ENCODE measurements at regions not wholly inside any gene's neighbourhood (a gene's known extent, or its start where the extent isn't known, plus 50 kb on each side); places are given as distances from the start of the nearest gene placed in this dataset.

DNA sequence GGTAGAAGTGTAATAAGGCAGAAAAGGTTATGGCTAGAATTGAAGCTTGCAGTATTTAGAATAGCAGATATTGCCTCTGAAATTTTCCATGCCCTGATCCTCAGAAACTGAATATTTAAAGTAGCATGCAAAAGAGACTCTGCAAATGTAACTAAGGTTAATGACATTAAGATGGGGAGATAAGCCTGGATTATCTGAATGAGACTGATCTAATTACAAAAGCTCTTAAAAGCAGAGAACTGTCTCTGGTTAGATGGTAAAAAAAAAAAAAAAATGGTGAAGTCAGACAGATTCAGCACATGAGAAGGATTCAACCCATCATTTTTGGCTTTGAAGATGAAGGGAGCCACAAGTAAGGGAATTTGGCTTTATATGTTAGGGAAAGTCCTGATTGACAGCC lies 503.7 kb upstream of the IRAK1BP1 start:
- H3K36me3 Mint-ChIP-seq (ENCODE audit: insufficient read depth, unreplicated experiment): peaks cover 6% of the 10 kb centered on the region
- H3K27me3 Mint-ChIP-seq (ENCODE audit: insufficient read depth, unreplicated experiment): no peaks in the 10 kb centered on the region
- H3K9me3 Mint-ChIP-seq (ENCODE audit: unreplicated experiment): no peaks in the 10 kb centered on the region
- BruUV-seq (replicated peaks): no TSS peak
- ChIA-PET CTCF (interaction anchor here (1.0 kb wide), 1 partner anchor 16 kb away, joined by 5 read pairs; no protein-coding TSS in a partner anchor), POLR2A (no interaction called here)
- no peaks in the 10 kb centered on the region for H3K4me1 Mint-ChIP-seq (ENCODE audit: insufficient read depth, unreplicated experiment)
- intact Hi-C loops (cut with micrococcal nuclease): no loop called here
- no peak overlapping the region for H3K4me3 Mint-ChIP-seq (ENCODE audit: unreplicated experiment)
- H3K27ac Mint-ChIP-seq (ENCODE audit: low read depth, unreplicated experiment): no peak overlapping the region
- TF ChIP-seq, protein P1, sequence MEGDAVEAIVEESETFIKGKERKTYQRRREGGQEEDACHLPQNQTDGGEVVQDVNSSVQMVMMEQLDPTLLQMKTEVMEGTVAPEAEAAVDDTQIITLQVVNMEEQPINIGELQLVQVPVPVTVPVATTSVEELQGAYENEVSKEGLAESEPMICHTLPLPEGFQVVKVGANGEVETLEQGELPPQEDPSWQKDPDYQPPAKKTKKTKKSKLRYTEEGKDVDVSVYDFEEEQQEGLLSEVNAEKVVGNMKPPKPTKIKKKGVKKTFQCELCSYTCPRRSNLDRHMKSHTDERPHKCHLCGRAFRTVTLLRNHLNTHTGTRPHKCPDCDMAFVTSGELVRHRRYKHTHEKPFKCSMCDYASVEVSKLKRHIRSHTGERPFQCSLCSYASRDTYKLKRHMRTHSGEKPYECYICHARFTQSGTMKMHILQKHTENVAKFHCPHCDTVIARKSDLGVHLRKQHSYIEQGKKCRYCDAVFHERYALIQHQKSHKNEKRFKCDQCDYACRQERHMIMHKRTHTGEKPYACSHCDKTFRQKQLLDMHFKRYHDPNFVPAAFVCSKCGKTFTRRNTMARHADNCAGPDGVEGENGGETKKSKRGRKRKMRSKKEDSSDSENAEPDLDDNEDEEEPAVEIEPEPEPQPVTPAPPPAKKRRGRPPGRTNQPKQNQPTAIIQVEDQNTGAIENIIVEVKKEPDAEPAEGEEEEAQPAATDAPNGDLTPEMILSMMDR (IDR thresholded peaks at IDR 0.05; ENCODE audit: unreplicated experiment): no peak
- DNase-seq (ENCODE audit: unreplicated experiment): no peak

DNA sequence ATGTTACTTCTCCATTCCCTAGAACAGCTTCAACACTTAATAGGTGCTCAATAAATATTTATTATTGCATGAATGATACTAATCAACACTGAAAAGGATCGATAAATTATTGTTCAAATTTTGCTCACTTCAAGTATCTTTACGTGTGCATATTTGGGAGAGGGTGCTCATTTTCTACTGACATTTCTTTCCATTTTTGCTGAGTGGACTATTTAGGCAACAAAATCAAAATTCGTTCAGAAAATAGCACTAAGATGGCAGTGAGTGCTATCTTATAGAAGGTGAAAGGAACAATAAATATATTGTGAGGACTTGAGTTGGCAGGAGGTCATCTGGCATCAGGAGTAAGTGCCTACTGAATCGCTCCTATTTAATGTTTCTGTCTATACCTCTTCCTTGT lies 501.9 kb upstream of the IRAK1BP1 start:
- H3K4me1 Mint-ChIP-seq (ENCODE audit: insufficient read depth, unreplicated experiment): no peaks in the 10 kb centered on the region
- DNase-seq (ENCODE audit: unreplicated experiment): no peak
- H3K27me3 Mint-ChIP-seq (ENCODE audit: insufficient read depth, unreplicated experiment): no peaks in the 10 kb centered on the region
- H3K27ac Mint-ChIP-seq (ENCODE audit: low read depth, unreplicated experiment): no peak overlapping the region
- BruUV-seq (replicated peaks): no TSS peak
- no peaks in the 10 kb centered on the region for H3K9me3 Mint-ChIP-seq (ENCODE audit: unreplicated experiment)
- ChIA-PET POLR2A (no interaction called here), CTCF (no interaction called here)
- H3K4me3 Mint-ChIP-seq (ENCODE audit: unreplicated experiment): no peak overlapping the region
- TF ChIP-seq, protein P1 (IDR thresholded peaks at IDR 0.05; ENCODE audit: unreplicated experiment): no peak
- H3K36me3 Mint-ChIP-seq (ENCODE audit: insufficient read depth, unreplicated experiment): peaks cover 6% of the 10 kb centered on the region
- intact Hi-C loops (cut with micrococcal nuclease): no loop called here

DNA sequence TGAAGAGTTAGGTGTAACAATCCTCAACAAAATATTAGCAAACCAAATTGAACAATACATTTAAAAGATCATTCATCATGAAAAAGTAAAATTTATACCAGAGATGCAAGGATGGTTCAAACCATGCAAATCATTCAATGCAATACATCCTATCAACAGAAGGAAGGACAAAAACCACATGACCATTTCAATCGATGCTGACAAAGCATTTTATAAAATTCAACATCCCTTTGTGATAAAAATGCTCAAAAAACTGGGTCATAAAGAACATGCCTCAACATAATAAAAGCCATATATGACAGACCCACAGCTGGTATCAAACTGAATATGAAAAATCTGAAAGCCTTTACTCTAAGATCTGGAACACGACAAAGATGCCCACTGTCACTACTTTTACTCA lies 490.3 kb upstream of the IRAK1BP1 start:
- H3K4me1 Mint-ChIP-seq (ENCODE audit: insufficient read depth, unreplicated experiment): no peaks in the 10 kb centered on the region
- intact Hi-C loops (cut with micrococcal nuclease): no loop called here
- peaks cover 23% of the 10 kb centered on the region for H3K9me3 Mint-ChIP-seq (ENCODE audit: unreplicated experiment)
- no peak overlapping the region for H3K27ac Mint-ChIP-seq (ENCODE audit: low read depth, unreplicated experiment)
- H3K4me3 Mint-ChIP-seq (ENCODE audit: unreplicated experiment): no peak overlapping the region
- CTCF ChIA-PET: no interaction called here
- POLR2A ChIA-PET: no interaction called here
- TF ChIP-seq, protein P1 (IDR thresholded peaks at IDR 0.05; ENCODE audit: unreplicated experiment): no peak
- no peaks in the 10 kb centered on the region for H3K27me3 Mint-ChIP-seq (ENCODE audit: insufficient read depth, unreplicated experiment)
- BruUV-seq (replicated peaks): no TSS peak
- DNase-seq (ENCODE audit: unreplicated experiment): no peak
- no peaks in the 10 kb centered on the region for H3K36me3 Mint-ChIP-seq (ENCODE audit: insufficient read depth, unreplicated experiment)

DNA sequence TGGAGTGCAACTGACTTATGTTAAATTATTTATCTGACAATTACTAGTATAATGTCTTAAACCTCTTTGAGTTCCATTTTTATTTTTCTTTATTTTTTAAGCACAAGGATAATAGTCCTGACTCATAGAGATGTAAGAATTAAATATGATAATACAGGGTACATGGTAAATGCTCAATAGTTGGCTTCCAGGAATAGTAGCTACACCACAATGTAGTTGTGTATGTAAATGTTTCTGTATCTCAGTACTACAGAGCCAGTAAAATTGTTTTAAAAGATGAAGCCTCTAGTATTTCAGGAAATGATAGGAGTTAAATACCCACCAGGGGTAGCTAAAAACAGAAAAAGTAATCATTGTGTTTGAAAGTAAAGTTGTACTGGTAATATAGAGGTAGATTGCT lies 487.4 kb upstream of the IRAK1BP1 start:
- ChIA-PET POLR2A (no interaction called here), CTCF (no interaction called here)
- intact Hi-C loops (cut with micrococcal nuclease): no loop called here
- Mint-ChIP-seq H3K9me3 (ENCODE audit: unreplicated experiment) (peaks cover 17% of the 10 kb centered on the region), H3K4me3 (ENCODE audit: unreplicated experiment) (no peak overlapping the region), H3K27ac (ENCODE audit: low read depth, unreplicated experiment) (no peak overlapping the region), H3K4me1 (ENCODE audit: insufficient read depth, unreplicated experiment) (no peaks in the 10 kb centered on the region), H3K36me3 (ENCODE audit: insufficient read depth, unreplicated experiment) (no peaks in the 10 kb centered on the region), H3K27me3 (ENCODE audit: insufficient read depth, unreplicated experiment) (no peaks in the 10 kb centered on the region)
- BruUV-seq (replicated peaks): no TSS peak
- TF ChIP-seq, protein P1 (IDR thresholded peaks at IDR 0.05; ENCODE audit: unreplicated experiment): no peak
- DNase-seq (ENCODE audit: unreplicated experiment): no peak
